ENCODE measurements at regions not wholly inside any gene's neighbourhood (a gene's known extent, or its start where the extent isn't known, plus 50 kb on each side); places are given as distances from the start of the nearest gene placed in this dataset.

GRCh38 chr12:39125566-39125965 is 220.2 kb upstream of the CPNE8 start:
- no peak for DNase-seq

GRCh38 chr12:39124768-39125167 is 219.4 kb upstream of the CPNE8 start:
- DNase-seq = no peak

GRCh38 chr12:39123580-39124253 is 218.3 kb upstream of the CPNE8 start:
- DNase-seq = peak in 1 of 3 donors; percentile 11

GRCh38 chr12:39122562-39123204 is 217.3 kb upstream of the CPNE8 start:
- no peak for DNase-seq

GRCh38 chr12:39116861-39117260 is 211.5 kb upstream of the CPNE8 start:
- DNase-seq = no peak

GRCh38 chr12:39112064-39112463 is 206.7 kb upstream of the CPNE8 start:
- no peak for DNase-seq

- no peak for DNase-seq
These were observed 199.7 kb upstream of the CPNE8 start for GRCh38 chr12:39105111-39105510.

GRCh38 chr12:39103552-39104165 is 198.3 kb upstream of the CPNE8 start:
- DNase-seq = peak; percentile 33 to 64 (median 51)

GRCh38 chr12:39102474-39103209 is 197.3 kb upstream of the CPNE8 start:
- DNase-seq = no peak

- DNase-seq = no peak
These were observed 190.4 kb upstream of the CPNE8 start for GRCh38 chr12:39095636-39096330.

- no peak for DNase-seq
These were observed 176.5 kb upstream of the CPNE8 start for GRCh38 chr12:39081910-39082309.

- DNase-seq = no peak
These were observed 171.8 kb upstream of the CPNE8 start for GRCh38 chr12:39077226-39077625.

GRCh38 chr12:39074063-39074462 is 168.7 kb upstream of the CPNE8 start:
- DNase-seq = no peak

- no peak for DNase-seq
These were observed 167.3 kb upstream of the CPNE8 start for GRCh38 chr12:39072658-39073057.

GRCh38 chr12:39071611-39072010 is 166.2 kb upstream of the CPNE8 start:
- DNase-seq = no peak

- DNase-seq = no peak
These were observed 165.4 kb upstream of the CPNE8 start for GRCh38 chr12:39070775-39071174.

GRCh38 chr12:39065455-39065854 is 160.1 kb upstream of the CPNE8 start:
- no peak for DNase-seq

- DNase-seq = no peak
These were observed 159.3 kb upstream of the CPNE8 start for GRCh38 chr12:39064708-39065107.

GRCh38 chr12:39062266-39062996 is 157.0 kb upstream of the CPNE8 start:
- no peak for DNase-seq

GRCh38 chr12:39061576-39061975 is 156.2 kb upstream of the CPNE8 start:
- DNase-seq = no peak

- no peak for DNase-seq
These were observed 143.0 kb upstream of the CPNE8 start for GRCh38 chr12:39048395-39048794.

Measured in muscle of back (tissue), 3 donors.